Thyroid gland (tissue), 4 donors: ENCODE measurements at regions not wholly inside any gene's neighbourhood (a gene's known extent, or its start where the extent isn't known, plus 50 kb on each side); places are given as distances from the start of the nearest gene placed in this dataset.

Experiments
- CTCF ChIP-seq, 6 experiments: fragments of 200-600 bp in 3 of 6; fragments of 450-650 bp in 3 of 6; sonication (generic) in 3 of 6; IDR thresholded peaks; one replicate each; pipeline ENCODE4 v1.5.1; 2016 to 2019; ENCODE audit warnings: antibody characterized with exemption in 6 of 6, mild to moderate bottlenecking in 2 of 6, inconsistent platforms in 1 of 6, moderate library complexity in 1 of 6
- POLR2A ChIP-seq, 2 donors: fragments of 450-650 bp; IDR thresholded peaks; one replicate each; pipeline ENCODE4 v1.6.1; 2017; ENCODE audit warnings: antibody characterized with exemption in 2 of 2, mild to moderate bottlenecking in 2 of 2, moderate library complexity in 1 of 2

DNA sequence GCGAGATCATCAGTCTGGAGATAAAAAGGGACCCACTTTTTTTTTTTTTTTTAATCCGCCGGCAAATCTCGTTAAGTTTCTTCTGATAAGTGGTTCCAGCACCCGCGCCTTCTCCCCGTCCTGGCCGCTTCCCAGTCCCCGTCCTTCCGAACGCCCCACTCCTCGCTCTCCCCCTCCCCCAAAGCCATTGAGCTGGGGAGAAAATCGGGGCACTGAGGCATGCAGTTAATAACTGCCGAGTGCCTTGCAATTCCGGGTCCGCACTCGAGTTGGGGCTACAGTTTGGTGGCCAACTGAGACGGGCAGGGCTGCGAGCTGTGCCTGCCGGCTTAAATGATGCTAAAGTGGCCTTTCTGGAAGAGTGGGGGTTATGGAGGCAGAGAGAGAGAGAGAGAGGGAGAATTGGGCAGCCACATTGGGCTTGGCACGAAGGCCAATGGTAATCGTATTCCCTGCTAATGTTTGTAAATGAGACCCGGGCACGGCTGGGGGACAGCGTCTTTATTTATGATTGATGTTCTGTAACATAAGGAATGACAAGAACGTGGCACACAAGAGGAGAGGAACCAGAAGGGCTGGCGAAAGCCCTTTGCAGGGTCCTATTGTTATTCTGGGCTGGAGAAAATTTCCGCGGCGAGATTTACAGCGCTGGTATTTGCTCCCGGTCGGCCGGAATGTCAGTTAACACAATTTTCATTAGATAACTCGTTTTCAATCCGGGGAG, 115.4 kb upstream of the MYL2 start:
- no peak for TF ChIP-seq CTCF (IDR thresholded peaks at IDR 0.05)
- peak in 1 of 2 donors; percentile 27 for TF ChIP-seq POLR2A (IDR thresholded peaks at IDR 0.05)
